ENCODE measurements at regions not wholly inside any gene's neighbourhood (a gene's known extent, or its start where the extent isn't known, plus 50 kb on each side); places are given as distances from the start of the nearest gene placed in this dataset.
"Not testable (repeated sequence)": the region's sequence is repeated elsewhere in the genome, so short reads cannot be mapped to it uniquely, and the experiment has no call there.

- Histone ChIP-seq H3K9ac (ENCODE audit: low read length) (no peak overlapping the region), H3K4me2 (ENCODE audit: low read depth, low read length, poor library complexity, severe bottlenecking) (no peak overlapping the region), H3K27ac (ENCODE audit: low read depth, low read length) (no peak overlapping the region)
Observed at GRCh38 chr20:60104993-60105803, 147.0 kb downstream of the CDH26 start.

GRCh38 chr20:60106186-60106585 lies 148.0 kb downstream of the CDH26 start:
- H2AFZ ChIP-seq (ENCODE audit: low read depth, low read length, severe bottlenecking); H3K4me2 ChIP-seq (ENCODE audit: low read depth, low read length, poor library complexity, severe bottlenecking); H3K27me3 ChIP-seq (ENCODE audit: low read length); H3K4me3 ChIP-seq (ENCODE audit: insufficient read depth, low read length, poor library complexity, severe bottlenecking); H3F3A ChIP-seq (ENCODE audit: insufficient read depth); H3K79me2 ChIP-seq (ENCODE audit: insufficient read depth, low read length); H3K27ac ChIP-seq (ENCODE audit: low read depth, low read length); H4K20me1 ChIP-seq (ENCODE audit: low read depth, low read length); H3K9me3 ChIP-seq (ENCODE audit: insufficient read depth, low read length); H3K9me2 ChIP-seq (replicated peaks; ENCODE audit: insufficient read depth, low read length); H3K36me3 ChIP-seq (ENCODE audit: low read length); H3K9ac ChIP-seq (ENCODE audit: low read length): not testable (repeated sequence)

More at GRCh38 chr20:60104993-60105803, 147.0 kb downstream of the CDH26 start:
- no peak for TF ChIP-seq CTCF (IDR thresholded peaks at IDR 0.05; ENCODE audit: insufficient read depth, low read length, poor library complexity, severe bottlenecking)
- Histone ChIP-seq H3K36me3 (ENCODE audit: low read length) (no peaks in the 10 kb centered on the region), H3K79me2 (ENCODE audit: insufficient read depth, low read length) (no peaks in the 10 kb centered on the region), H3K4me3 (ENCODE audit: insufficient read depth, low read length, poor library complexity, severe bottlenecking) (no peak overlapping the region), H3F3A (ENCODE audit: insufficient read depth) (no peaks in the 10 kb centered on the region), H3K9me2 (replicated peaks; ENCODE audit: insufficient read depth, low read length) (no peaks in the 10 kb centered on the region), H4K20me1 (ENCODE audit: low read depth, low read length) (no peaks in the 10 kb centered on the region), H3K9me3 (ENCODE audit: insufficient read depth, low read length) (no peaks in the 10 kb centered on the region), H2AFZ (ENCODE audit: low read depth, low read length, severe bottlenecking) (no peak overlapping the region), H3K27me3 (ENCODE audit: low read length) (no peaks in the 10 kb centered on the region)

GRCh38 chr20:60107621-60108390 lies 149.6 kb downstream of the CDH26 start:
- no peaks in the 10 kb centered on the region for H3F3A ChIP-seq (ENCODE audit: insufficient read depth)
- no peaks in the 10 kb centered on the region for H3K36me3 ChIP-seq (ENCODE audit: low read length)
- H3K4me3 ChIP-seq (ENCODE audit: insufficient read depth, low read length, poor library complexity, severe bottlenecking) = no peak overlapping the region
- H3K79me2 ChIP-seq (ENCODE audit: insufficient read depth, low read length) = no peaks in the 10 kb centered on the region
- H3K9me3 ChIP-seq (ENCODE audit: insufficient read depth, low read length) = no peaks in the 10 kb centered on the region
- H4K20me1 ChIP-seq (ENCODE audit: low read depth, low read length) = no peaks in the 10 kb centered on the region
- H3K27ac ChIP-seq (ENCODE audit: low read depth, low read length) = no peak overlapping the region
- TF ChIP-seq CTCF (IDR thresholded peaks at IDR 0.05; ENCODE audit: insufficient read depth, low read length, poor library complexity, severe bottlenecking) (no peak), EZH2phosphoT487 (conservative IDR thresholded peaks at IDR 0.05; ENCODE audit: low read length) (no peak)
- no peaks in the 10 kb centered on the region for H3K9me2 ChIP-seq (replicated peaks; ENCODE audit: insufficient read depth, low read length)
- H3K9ac ChIP-seq (ENCODE audit: low read length) = no peak overlapping the region
- H3K4me2 ChIP-seq (ENCODE audit: low read depth, low read length, poor library complexity, severe bottlenecking) = no peak overlapping the region
- no peak overlapping the region for H2AFZ ChIP-seq (ENCODE audit: low read depth, low read length, severe bottlenecking)
- H3K27me3 ChIP-seq (ENCODE audit: low read length) = no peaks in the 10 kb centered on the region

- no peaks in the 10 kb centered on the region for H3K9me2 ChIP-seq (replicated peaks; ENCODE audit: insufficient read depth, low read length)
- no peaks in the 10 kb centered on the region for H3K9me3 ChIP-seq (ENCODE audit: insufficient read depth, low read length)
- no peak overlapping the region for H3K4me3 ChIP-seq (ENCODE audit: insufficient read depth, low read length, poor library complexity, severe bottlenecking)
- no peaks in the 10 kb centered on the region for H3K27me3 ChIP-seq (ENCODE audit: low read length)
- no peak overlapping the region for H3K27ac ChIP-seq (ENCODE audit: low read depth, low read length)
- H4K20me1 ChIP-seq (ENCODE audit: low read depth, low read length) = no peaks in the 10 kb centered on the region
- H3K79me2 ChIP-seq (ENCODE audit: insufficient read depth, low read length) = no peaks in the 10 kb centered on the region
- H3K4me2 ChIP-seq (ENCODE audit: low read depth, low read length, poor library complexity, severe bottlenecking) = no peak overlapping the region
- TF ChIP-seq EZH2phosphoT487 (conservative IDR thresholded peaks at IDR 0.05; ENCODE audit: low read length) = no peak
- no peaks in the 10 kb centered on the region for H3K36me3 ChIP-seq (ENCODE audit: low read length)
- no peak overlapping the region for H2AFZ ChIP-seq (ENCODE audit: low read depth, low read length, severe bottlenecking)
- no peaks in the 10 kb centered on the region for H3F3A ChIP-seq (ENCODE audit: insufficient read depth)
- H3K9ac ChIP-seq (ENCODE audit: low read length) = no peak overlapping the region
Observed at GRCh38 chr20:60108397-60108796, 150.2 kb downstream of the CDH26 start.
